ENCODE measurements at regions not wholly inside any gene's neighbourhood (a gene's known extent, or its start where the extent isn't known, plus 50 kb on each side); places are given as distances from the start of the nearest gene placed in this dataset.

- Histone ChIP-seq H3K4me3 (ENCODE audit: insufficient read depth, low read depth, low read length) (no peak overlapping the region), H3K4me2 (ENCODE audit: low read length) (no peak overlapping the region), H3K79me2 (ENCODE audit: insufficient read depth, low read length) (no peaks in the 10 kb centered on the region), H3K36me3 (ENCODE audit: insufficient read depth, low read length) (no peaks in the 10 kb centered on the region), H4K20me1 (ENCODE audit: insufficient read depth, low read length) (no peaks in the 10 kb centered on the region), H3K9ac (ENCODE audit: low read length) (no peak overlapping the region), H3K27ac (ENCODE audit: low read depth, low read length) (no peak overlapping the region), H3K27me3 (ENCODE audit: insufficient read depth, low read length) (no peaks in the 10 kb centered on the region), H3K4me1 (ENCODE audit: insufficient read depth, low read length) (no peaks in the 10 kb centered on the region), H3K9me3 (ENCODE audit: insufficient read depth, low read depth, low read length) (no peaks in the 10 kb centered on the region), H2AFZ (ENCODE audit: low read depth, low read length) (no peak overlapping the region)
- H3K27me3 Mint-ChIP-seq (ENCODE audit: low read depth, unreplicated experiment) = no peaks in the 10 kb centered on the region
- no peak for DNase-seq (ENCODE audit: low read depth)
- H3K4me3 Mint-ChIP-seq (ENCODE audit: unreplicated experiment) = no peak overlapping the region
- no peaks in the 10 kb centered on the region for H3K36me3 Mint-ChIP-seq (ENCODE audit: low read depth, unreplicated experiment)
- no peaks in the 10 kb centered on the region for H3K4me1 Mint-ChIP-seq (ENCODE audit: low read depth, unreplicated experiment)
- FAIRE-seq = no peak
- H3K27ac Mint-ChIP-seq (ENCODE audit: unreplicated experiment) = no peak overlapping the region
- TF ChIP-seq EZH2 (IDR thresholded peaks at IDR 0.05; ENCODE audit: insufficient read depth, low read length) (no peak), CTCF (IDR thresholded peaks at IDR 0.05; ENCODE audit: insufficient read depth, low read depth, low read length) (no peak)
- H3K9me3 Mint-ChIP-seq (ENCODE audit: unreplicated experiment) = no peaks in the 10 kb centered on the region
These were observed 490.7 kb downstream of the DIPK2A start for GRCh38 chr3:144462337-144462736.

GRCh38 chr3:144463911-144464310 lies 492.3 kb downstream of the DIPK2A start:
- DNase-seq (ENCODE audit: low read depth) = no peak
- H3K4me1 Mint-ChIP-seq (ENCODE audit: low read depth, unreplicated experiment) = no peaks in the 10 kb centered on the region
- H3K36me3 Mint-ChIP-seq (ENCODE audit: low read depth, unreplicated experiment) = no peaks in the 10 kb centered on the region
- H3K4me3 ChIP-seq (ENCODE audit: insufficient read depth, low read depth, low read length) = no peak overlapping the region
- H3K9me3 ChIP-seq (ENCODE audit: insufficient read depth, low read depth, low read length) = no peaks in the 10 kb centered on the region
- no peak overlapping the region for H3K27ac ChIP-seq (ENCODE audit: low read depth, low read length)
- no peaks in the 10 kb centered on the region for H3K36me3 ChIP-seq (ENCODE audit: insufficient read depth, low read length)
- no peaks in the 10 kb centered on the region for H3K79me2 ChIP-seq (ENCODE audit: insufficient read depth, low read length)
- H3K4me3 Mint-ChIP-seq (ENCODE audit: unreplicated experiment) = no peak overlapping the region
- no peak overlapping the region for H3K27ac Mint-ChIP-seq (ENCODE audit: unreplicated experiment)
- no peaks in the 10 kb centered on the region for H3K27me3 Mint-ChIP-seq (ENCODE audit: low read depth, unreplicated experiment)
- no peaks in the 10 kb centered on the region for H4K20me1 ChIP-seq (ENCODE audit: insufficient read depth, low read length)
- no peak overlapping the region for H2AFZ ChIP-seq (ENCODE audit: low read depth, low read length)
- H3K4me2 ChIP-seq (ENCODE audit: low read length) = no peak overlapping the region
- FAIRE-seq = no peak
- no peaks in the 10 kb centered on the region for H3K9me3 Mint-ChIP-seq (ENCODE audit: unreplicated experiment)
- H3K9ac ChIP-seq (ENCODE audit: low read length) = no peak overlapping the region
- no peaks in the 10 kb centered on the region for H3K4me1 ChIP-seq (ENCODE audit: insufficient read depth, low read length)
- no peaks in the 10 kb centered on the region for H3K27me3 ChIP-seq (ENCODE audit: insufficient read depth, low read length)
- TF ChIP-seq EZH2 (IDR thresholded peaks at IDR 0.05; ENCODE audit: insufficient read depth, low read length) (no peak), CTCF (IDR thresholded peaks at IDR 0.05; ENCODE audit: insufficient read depth, low read depth, low read length) (no peak)

GRCh38 chr3:144466114-144466513 lies 494.5 kb downstream of the DIPK2A start:
- Histone ChIP-seq H3K9me3 (ENCODE audit: insufficient read depth, low read depth, low read length) (no peaks in the 10 kb centered on the region), H3K79me2 (ENCODE audit: insufficient read depth, low read length) (no peaks in the 10 kb centered on the region), H3K4me2 (ENCODE audit: low read length) (no peak overlapping the region), H3K4me1 (ENCODE audit: insufficient read depth, low read length) (no peaks in the 10 kb centered on the region), H3K9ac (ENCODE audit: low read length) (no peak overlapping the region), H4K20me1 (ENCODE audit: insufficient read depth, low read length) (no peaks in the 10 kb centered on the region), H3K36me3 (ENCODE audit: insufficient read depth, low read length) (no peaks in the 10 kb centered on the region), H3K4me3 (ENCODE audit: insufficient read depth, low read depth, low read length) (no peak overlapping the region), H2AFZ (ENCODE audit: low read depth, low read length) (no peak overlapping the region), H3K27me3 (ENCODE audit: insufficient read depth, low read length) (no peaks in the 10 kb centered on the region), H3K27ac (ENCODE audit: low read depth, low read length) (no peak overlapping the region)
- Mint-ChIP-seq H3K9me3 (ENCODE audit: unreplicated experiment) (no peaks in the 10 kb centered on the region), H3K27ac (ENCODE audit: unreplicated experiment) (no peak overlapping the region), H3K27me3 (ENCODE audit: low read depth, unreplicated experiment) (no peaks in the 10 kb centered on the region), H3K36me3 (ENCODE audit: low read depth, unreplicated experiment) (no peaks in the 10 kb centered on the region), H3K4me1 (ENCODE audit: low read depth, unreplicated experiment) (no peaks in the 10 kb centered on the region), H3K4me3 (ENCODE audit: unreplicated experiment) (no peak overlapping the region)
- no peak for TF ChIP-seq EZH2 (IDR thresholded peaks at IDR 0.05; ENCODE audit: insufficient read depth, low read length)
- TF ChIP-seq CTCF (IDR thresholded peaks at IDR 0.05; ENCODE audit: insufficient read depth, low read depth, low read length) = no peak
- DNase-seq (ENCODE audit: low read depth) = no peak
- no peak for FAIRE-seq

Measured in astrocyte (in vitro differentiated cells and primary cell).